A673 (cell line): ENCODE measurements at regions not wholly inside any gene's neighbourhood (a gene's known extent, or its start where the extent isn't known, plus 50 kb on each side); places are given as distances from the start of the nearest gene placed in this dataset.
"Not testable (repeated sequence)": the region's sequence is repeated elsewhere in the genome, so short reads cannot be mapped to it uniquely, and the experiment has no call there.

Experiments
- EZH2 ChIP-seq: fragments of 200-600 bp; sonication (generic); IDR thresholded peaks from 2 replicates; pipeline ENCODE4 v1.6.1; 2017; ENCODE audit warnings: borderline replicate concordance, low read depth, mild to moderate bottlenecking, mixed read lengths, antibody characterized with exemption, low read length; ENCODE audit not compliant: poor library complexity, severe bottlenecking
- TF ChIP-seq, protein P1 (sequence below): fragments of 300-800, 200-600 bp; sonication (generic); conservative IDR thresholded peaks from 2 replicates; pipeline ENCODE4 v1.5.1; 2017; ENCODE audit warnings: low read depth, mild to moderate bottlenecking, antibody characterized with exemption, low read length, moderate library complexity, mixed read lengths

GRCh38 chrX:153253239-153253638 is 68.3 kb downstream of the PNMA6F start:
- TF ChIP-seq, protein P1, sequence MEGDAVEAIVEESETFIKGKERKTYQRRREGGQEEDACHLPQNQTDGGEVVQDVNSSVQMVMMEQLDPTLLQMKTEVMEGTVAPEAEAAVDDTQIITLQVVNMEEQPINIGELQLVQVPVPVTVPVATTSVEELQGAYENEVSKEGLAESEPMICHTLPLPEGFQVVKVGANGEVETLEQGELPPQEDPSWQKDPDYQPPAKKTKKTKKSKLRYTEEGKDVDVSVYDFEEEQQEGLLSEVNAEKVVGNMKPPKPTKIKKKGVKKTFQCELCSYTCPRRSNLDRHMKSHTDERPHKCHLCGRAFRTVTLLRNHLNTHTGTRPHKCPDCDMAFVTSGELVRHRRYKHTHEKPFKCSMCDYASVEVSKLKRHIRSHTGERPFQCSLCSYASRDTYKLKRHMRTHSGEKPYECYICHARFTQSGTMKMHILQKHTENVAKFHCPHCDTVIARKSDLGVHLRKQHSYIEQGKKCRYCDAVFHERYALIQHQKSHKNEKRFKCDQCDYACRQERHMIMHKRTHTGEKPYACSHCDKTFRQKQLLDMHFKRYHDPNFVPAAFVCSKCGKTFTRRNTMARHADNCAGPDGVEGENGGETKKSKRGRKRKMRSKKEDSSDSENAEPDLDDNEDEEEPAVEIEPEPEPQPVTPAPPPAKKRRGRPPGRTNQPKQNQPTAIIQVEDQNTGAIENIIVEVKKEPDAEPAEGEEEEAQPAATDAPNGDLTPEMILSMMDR = not testable (repeated sequence)
- not testable (repeated sequence) for TF ChIP-seq EZH2
